Breast epithelium (tissue), 3 donors: ENCODE measurements at regions not wholly inside any gene's neighbourhood (a gene's known extent, or its start where the extent isn't known, plus 50 kb on each side); places are given as distances from the start of the nearest gene placed in this dataset.

ENCODE experiments used
- CTCF ChIP-seq, 3 donors: fragments of 450-650 bp; IDR thresholded peaks; one replicate each; pipeline ENCODE4 v1.5.1; 2016 to 2017; ENCODE audit warnings: antibody characterized with exemption in 3 of 3, mild to moderate bottlenecking in 3 of 3, moderate library complexity in 3 of 3
- POLR2A ChIP-seq: fragments of 450-650 bp; IDR thresholded peaks from one replicate; pipeline ENCODE4 v1.6.1; 2016; ENCODE audit warnings: antibody characterized with exemption, mild to moderate bottlenecking, moderate library complexity

GRCh38 chr3:44032487-44032886, 209.2 kb upstream of the TOPAZ1 start:
- TF ChIP-seq CTCF (IDR thresholded peaks at IDR 0.05) = no peak
- TF ChIP-seq POLR2A = no peak
